Medulla oblongata (tissue), 1 donor: ENCODE measurements at regions not wholly inside any gene's neighbourhood (a gene's known extent, or its start where the extent isn't known, plus 50 kb on each side); places are given as distances from the start of the nearest gene placed in this dataset.

Experiments used
- DNase-seq: peaks from one replicate; pipeline ENCODE4 v3.0.0-alpha.2; 2015; ENCODE audit errors: extremely low spot score

DNA sequence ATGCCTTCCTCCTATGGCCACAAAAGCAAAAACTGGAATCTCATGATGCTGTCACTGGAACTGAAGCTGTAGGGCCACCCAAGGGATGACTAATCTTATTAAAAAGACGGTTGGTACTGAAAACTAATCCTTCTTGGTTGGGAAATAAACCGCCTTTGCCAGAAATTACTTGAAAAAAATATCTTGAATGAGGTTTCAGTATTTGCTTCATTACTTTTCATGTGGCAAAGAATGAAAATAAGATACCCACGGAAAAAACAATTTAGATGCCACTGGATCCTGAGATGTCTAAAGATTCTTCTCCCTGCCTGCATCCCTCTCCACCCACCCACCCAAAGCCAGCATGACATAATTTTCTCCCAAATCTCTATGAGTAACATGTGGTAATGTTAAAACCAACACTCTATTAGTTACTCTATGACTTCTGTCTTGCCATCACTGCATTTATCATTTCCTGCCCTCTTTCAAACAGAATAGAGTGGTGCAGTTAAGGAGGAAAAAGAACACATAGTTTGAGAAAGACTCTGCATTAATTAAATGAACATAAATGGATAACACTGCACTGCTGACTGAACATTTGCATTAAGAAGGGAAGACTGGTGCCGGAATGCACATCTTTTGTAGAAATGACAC is 111.8 kb upstream of the DPH6 start:
- no peak for DNase-seq

DNA sequence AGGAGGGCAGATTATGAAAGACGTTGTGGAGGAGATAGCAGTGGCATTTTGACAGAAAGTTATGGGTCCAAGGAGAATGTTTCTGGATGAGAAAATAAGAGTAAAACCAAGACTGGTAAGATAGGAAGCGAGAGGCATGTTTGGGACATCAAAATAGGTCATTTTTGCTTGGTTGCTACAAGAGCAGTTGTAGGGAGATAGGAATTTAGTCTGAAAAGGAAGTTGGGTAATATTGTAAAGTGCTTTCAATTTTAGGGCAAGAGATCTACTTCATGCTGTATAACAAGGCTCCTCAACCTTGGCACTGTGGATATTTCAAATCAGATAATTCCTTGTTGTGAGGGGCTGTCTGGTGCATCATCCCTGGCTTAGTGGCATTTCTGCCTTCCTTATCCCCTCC is 118.0 kb upstream of the DPH6 start:
- no peak for DNase-seq

DNA sequence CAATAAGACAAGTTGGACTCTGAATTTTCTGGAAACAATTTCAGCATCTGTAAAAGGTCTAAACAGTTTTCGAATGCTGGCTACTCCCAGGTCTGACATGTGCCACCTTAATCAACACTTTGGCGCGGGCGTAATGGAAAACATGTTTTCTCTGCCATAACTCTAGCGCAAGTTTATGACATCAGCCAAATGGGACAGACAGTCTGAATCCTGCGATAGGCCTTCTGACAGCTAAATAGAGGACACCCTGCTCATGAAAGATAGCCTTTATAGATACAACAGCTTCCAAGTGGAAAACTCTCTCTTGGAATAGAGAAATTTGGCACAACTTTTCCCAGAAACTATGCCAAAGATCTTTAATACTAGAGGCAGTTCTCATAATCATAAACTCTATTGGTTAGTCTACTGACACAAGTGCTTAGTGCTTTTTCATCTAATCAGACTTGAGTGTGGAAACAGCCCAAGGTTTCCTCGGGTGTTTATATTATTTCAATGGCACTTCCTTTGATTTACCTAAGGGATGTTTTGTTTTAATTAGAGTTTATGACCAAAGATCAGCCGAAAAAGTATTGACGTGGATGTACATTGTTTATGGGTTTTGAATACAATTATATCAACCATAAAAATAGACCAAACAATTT is 120.1 kb upstream of the DPH6 start:
- DNase-seq = no peak

GRCh38 chr15:35667908-35668307 is 121.9 kb upstream of the DPH6 start:
- DNase-seq = no peak

DNA sequence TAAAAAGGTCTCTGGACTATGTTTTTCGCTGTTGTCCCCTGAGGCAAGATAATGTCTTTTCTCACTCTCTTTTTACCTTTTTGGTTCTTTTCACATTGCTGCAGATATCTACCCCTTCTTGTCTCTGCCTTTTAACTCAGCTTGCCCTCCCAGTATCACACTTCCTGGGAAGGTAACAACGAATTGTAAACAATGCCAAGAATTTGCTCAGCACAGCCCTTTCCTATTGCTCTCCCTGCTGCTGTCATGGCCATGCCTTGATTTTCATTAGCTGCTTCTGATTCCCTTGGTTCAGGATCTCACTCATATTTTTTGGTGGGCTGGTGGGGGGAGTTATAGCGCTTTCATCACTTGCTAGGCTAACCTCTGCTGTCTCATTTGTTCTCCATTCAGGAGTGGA is 123.1 kb upstream of the DPH6 start:
- DNase-seq = no peak

DNA sequence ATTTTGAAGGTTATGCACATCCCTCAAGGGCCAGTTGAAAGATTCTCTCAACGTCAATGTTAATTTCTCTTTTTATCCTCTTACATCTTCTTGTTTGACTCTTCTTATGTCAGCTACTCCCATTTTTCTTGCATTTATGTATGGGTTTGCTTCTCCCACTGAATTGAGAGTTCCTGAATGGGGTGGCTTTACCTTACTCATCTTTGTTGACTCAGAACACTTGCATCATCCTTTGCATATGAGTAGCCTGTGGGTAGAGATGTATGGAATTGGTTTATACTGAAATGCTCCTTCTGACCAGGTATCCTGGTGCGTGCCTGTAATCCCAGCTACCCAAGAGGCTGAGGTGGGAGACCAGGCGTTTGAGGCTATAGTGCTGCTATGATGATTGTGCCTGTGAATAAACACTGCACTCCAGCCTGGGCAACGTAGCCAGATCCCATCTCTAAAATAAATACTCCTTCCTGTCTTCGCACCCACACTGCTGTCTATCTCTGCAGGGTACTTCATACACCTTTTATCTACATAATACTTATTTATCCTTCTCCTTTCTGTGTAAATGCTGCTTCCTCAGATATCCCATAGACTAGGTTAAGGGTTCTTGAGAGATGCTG is 123.6 kb upstream of the DPH6 start:
- no peak for DNase-seq

- no peak for DNase-seq
Measured at GRCh38 chr15:35671197-35671596, 125.2 kb upstream of the DPH6 start.

DNA sequence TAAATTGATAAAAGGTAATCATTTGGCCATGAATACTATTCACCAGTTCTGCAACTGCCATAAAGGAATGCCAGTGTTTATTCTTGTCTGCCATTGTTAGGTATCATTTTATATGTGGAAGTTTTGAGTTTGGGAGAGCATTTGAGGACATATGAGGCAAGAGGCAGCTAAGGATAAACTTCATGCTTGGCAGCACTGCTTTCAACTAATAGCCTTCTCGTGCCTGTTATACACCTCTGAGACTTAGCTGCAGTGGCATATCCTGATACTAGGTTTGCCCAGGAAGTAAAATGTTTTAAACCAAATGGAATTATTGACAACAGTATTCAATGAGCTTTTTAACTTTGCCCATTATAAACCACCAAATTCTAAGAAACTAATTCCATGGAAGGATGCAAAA is 126.0 kb upstream of the DPH6 start:
- DNase-seq = no peak

GRCh38 chr15:35673093-35673684 is 127.2 kb upstream of the DPH6 start:
- no peak for DNase-seq

DNA sequence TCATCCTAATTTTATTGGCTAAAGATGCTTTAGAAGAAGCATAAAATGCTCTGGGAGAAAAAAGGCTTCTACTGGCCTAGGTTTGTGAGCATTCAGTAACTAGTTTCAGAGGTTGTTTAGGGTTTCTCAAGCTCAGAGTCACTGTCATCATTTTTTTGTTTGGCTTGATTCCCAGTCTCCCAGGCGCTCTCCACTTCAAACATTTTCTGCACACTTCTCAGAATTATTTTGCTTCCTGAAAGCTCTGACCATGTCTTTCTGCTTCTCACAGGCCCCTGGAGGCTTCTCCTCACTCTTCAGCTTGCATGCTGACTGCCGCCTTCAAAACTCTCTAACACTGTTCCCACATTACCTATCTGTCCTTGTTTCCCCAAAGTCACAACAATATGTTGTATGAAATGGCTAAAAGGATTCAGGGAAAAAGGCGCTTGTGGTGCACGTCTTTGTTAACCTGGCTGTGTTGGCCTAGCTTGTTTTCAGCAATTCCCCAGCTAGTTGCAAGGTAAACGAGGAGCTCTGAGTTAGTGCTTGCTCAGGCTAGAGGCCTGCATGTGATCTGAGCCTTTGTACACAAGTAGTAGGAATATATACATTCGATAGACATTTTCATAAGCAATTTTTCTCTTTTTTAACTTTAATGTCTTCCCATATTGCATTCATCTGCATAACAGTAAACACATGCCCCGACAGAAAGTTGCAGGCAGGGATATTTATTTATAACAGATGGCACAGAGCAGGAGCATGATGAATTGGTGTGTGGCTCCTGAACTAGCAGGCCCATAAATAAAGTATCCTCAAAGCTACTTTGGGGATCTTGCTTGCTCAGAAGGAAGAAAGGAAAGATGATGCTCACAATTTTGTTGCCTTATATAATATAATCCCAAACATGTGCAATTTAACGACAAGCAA is 129.2 kb upstream of the DPH6 start:
- DNase-seq = no peak

DNA sequence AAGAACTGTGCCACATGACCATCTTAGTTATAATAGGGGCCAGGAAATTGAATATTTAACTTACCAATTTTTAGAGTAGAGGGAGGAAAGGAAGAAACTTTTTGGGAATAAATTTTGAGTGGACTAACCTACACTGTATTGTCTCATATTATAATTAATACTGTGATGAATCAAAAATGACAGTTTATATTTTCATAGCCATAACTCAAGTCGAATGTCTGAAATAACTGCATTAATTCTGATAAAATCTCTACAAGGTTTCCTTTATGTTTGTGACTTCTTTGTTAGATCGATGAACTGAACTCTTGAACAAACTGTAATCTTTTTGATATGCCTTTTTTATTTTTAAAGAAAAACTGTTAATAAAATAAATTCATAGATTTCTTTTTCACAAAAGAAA is 132.8 kb upstream of the DPH6 start:
- DNase-seq = no peak

DNA sequence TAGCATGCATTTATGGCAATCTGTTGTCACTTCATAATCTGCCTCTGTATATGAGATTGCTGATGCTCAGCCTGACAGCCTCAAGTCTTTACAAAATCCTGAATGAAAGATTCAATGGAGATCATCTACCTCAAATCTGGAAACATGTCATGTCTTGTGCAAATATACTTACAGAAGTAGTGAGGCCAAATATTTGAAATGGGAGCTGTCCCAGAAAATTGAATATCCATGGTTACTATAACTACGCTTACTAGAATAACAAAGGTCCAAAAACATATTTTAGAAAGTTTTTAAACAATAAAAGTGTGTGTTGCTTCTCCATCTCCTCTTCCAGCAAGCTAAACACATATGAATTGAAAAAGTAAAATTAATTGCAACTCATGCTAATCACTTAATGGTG is 133.2 kb upstream of the DPH6 start:
- no peak for DNase-seq

DNA sequence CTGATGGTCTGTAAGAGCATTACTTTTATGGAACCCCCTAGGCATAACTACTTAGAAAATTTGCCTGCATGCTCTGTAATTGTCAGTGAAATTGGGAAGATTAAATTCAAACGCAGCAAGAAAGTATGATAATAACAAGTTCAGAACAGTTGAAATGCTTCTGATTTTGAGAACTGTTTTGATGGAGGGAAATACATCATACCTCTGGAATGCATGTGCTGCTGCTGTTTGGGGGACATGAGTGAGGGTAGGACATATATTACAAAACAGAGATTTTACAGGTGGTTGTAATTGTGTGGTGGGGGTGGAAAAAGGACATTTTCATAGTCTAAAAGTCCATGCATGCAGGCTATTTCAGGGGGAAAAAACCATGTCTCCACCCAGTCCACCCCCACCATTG is 135.0 kb upstream of the DPH6 start:
- no peak for DNase-seq

- DNase-seq = no peak
Measured at GRCh38 chr15:35686347-35686746, 140.4 kb upstream of the DPH6 start.

- no peak for DNase-seq
Measured at GRCh38 chr15:35689266-35689665, 143.3 kb upstream of the DPH6 start.

GRCh38 chr15:35690089-35690488 is 144.1 kb upstream of the DPH6 start:
- DNase-seq = no peak

DNA sequence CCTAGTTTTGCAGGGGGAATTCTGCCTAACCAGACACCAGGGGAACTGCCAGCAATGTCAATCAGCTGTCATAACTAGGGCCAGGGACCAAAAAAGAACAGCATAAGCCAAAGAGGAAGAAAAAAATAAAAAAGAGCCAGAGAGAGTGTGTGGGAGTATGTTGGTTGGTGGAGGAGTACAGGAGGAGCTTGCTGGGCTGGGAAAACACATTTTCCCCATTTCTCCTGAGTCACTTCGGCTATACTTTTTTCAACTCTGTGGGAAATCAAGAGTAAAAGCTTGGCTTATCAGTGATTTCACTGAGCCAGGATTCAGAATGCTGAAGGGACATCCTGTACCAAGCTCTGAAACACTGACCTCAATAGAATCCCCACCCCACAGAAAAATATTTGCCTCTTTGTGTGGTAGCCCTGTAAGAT is 144.7 kb upstream of the DPH6 start:
- DNase-seq = no peak

DNA sequence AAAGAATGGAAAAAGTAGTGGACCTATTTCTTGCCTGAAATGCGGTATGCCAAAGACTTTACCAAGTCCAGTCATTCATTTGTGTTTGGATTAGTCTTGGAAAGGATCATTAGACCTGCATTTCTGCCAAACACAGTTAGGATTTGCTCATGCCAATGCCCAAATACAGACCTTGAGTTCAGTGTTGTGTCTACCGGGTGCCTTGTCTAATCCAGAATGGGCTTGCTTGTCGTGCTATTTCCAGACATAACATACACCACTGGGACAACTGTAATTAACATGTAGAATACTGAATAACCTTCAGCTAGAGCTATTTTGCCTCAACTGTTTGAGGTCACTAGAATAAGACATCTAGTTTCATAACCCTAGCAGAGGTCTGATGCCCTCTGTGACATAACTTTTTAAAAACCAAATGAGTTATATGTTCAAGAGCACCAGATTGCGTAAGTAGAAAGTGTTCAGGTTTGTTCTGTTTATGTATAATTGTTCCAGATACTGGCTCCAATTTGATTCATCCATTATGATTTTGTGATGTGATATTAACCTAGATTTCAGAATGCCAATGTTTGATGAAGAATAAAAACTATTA is 145.3 kb upstream of the DPH6 start:
- DNase-seq = no peak

- DNase-seq = no peak
Measured at GRCh38 chr15:35691891-35692867, 146.2 kb upstream of the DPH6 start.

DNA sequence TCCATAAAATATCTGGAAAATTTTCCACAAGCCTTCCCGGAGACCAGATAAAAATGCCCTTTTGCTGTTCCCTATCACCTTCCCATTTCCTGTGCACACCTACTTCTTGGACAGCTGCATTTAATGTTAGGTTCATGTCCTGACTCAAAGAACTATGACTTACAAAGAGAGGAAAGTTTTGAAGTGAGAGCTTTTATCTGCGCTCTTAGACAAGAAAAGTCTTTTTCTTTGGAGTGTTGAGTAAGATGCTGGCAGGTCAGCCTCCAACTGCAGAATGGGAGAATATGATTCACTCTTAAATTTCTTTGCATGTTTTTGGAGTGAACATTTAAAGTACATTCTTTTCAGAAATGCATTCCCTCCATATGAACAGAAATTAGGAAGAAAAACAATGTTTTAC is 147.3 kb upstream of the DPH6 start:
- no peak for DNase-seq
